ENCODE measurements at regions not wholly inside any gene's neighbourhood (a gene's known extent, or its start where the extent isn't known, plus 50 kb on each side); places are given as distances from the start of the nearest gene placed in this dataset.
A peak's percentile ranks its signal among the peaks of the same experiment; 100 is the strongest.

GRCh38 chr5:145244251-145244650 lies 590.9 kb downstream of the PRELID2 start:
- no peaks in the 10 kb centered on the region for H3K36me3 Mint-ChIP-seq

GRCh38 chr5:145243016-145243415 lies 592.1 kb downstream of the PRELID2 start:
- Mint-ChIP-seq H3K4me1 (no peaks in the 10 kb centered on the region), H3K27me3 (peaks cover 4% of the 10 kb centered on the region)

More at GRCh38 chr5:145244251-145244650, 590.9 kb downstream of the PRELID2 start:
- no peaks in the 10 kb centered on the region for H3K4me1 ChIP-seq (ENCODE audit: control insufficient read depth, insufficient read depth, low read length, poor library complexity, severe bottlenecking)
- Mint-ChIP-seq H3K4me3 (no peak overlapping the region), H3K9me3 (peaks cover 0 to 4% (median 0%) of the 10 kb centered on the region in 7 donors), H3K4me1 (no peaks in the 10 kb centered on the region), H3K27me3 (peaks cover 4% of the 10 kb centered on the region), H3K27ac (no peak overlapping the region)
- ATAC-seq (ENCODE audit: low read depth in 2 of 2) (no peak), DNase-seq (no peak)
- H3K9me3 ChIP-seq (ENCODE audit: control insufficient read depth in 2 of 2, low read length in 2 of 2), result no peaks in the 10 kb centered on the region
- H3K27me3 ChIP-seq (ENCODE audit: control insufficient read depth, insufficient read depth, low read length), result no peaks in the 10 kb centered on the region
- H3K36me3 ChIP-seq (ENCODE audit: control insufficient read depth, insufficient read depth, low read length), result no peaks in the 10 kb centered on the region
- H3K27ac ChIP-seq (ENCODE audit: insufficient read depth, low read length, poor library complexity, severe bottlenecking), result no peak overlapping the region
- no peak overlapping the region for H3K4me3 ChIP-seq (ENCODE audit: low read depth, low read length)

GRCh38 chr5:145242551-145242950 lies 592.6 kb downstream of the PRELID2 start:
- Mint-ChIP-seq H3K4me1 (no peaks in the 10 kb centered on the region), H3K4me3 (no peak overlapping the region), H3K27ac (no peak overlapping the region), H3K9me3 (peaks cover 0 to 7% (median 3%) of the 10 kb centered on the region in 7 donors), H3K36me3 (no peaks in the 10 kb centered on the region), H3K27me3 (peaks cover 4% of the 10 kb centered on the region)
- Histone ChIP-seq H3K27ac (ENCODE audit: insufficient read depth, low read length, poor library complexity, severe bottlenecking) (no peak overlapping the region), H3K4me1 (ENCODE audit: control insufficient read depth, insufficient read depth, low read length, poor library complexity, severe bottlenecking) (no peaks in the 10 kb centered on the region), H3K36me3 (ENCODE audit: control insufficient read depth, insufficient read depth, low read length) (no peaks in the 10 kb centered on the region), H3K27me3 (ENCODE audit: control insufficient read depth, insufficient read depth, low read length) (no peaks in the 10 kb centered on the region), H3K4me3 (ENCODE audit: low read depth, low read length) (no peak overlapping the region), H3K9me3 (ENCODE audit: control insufficient read depth in 2 of 2, low read length in 2 of 2) (no peaks in the 10 kb centered on the region)
- DNase-seq, result no peak
- no peak for ATAC-seq (ENCODE audit: low read depth in 2 of 2)

More at GRCh38 chr5:145243016-145243415, 592.1 kb downstream of the PRELID2 start:
- Histone ChIP-seq H3K4me3 (ENCODE audit: low read depth, low read length) (no peak overlapping the region), H3K36me3 (ENCODE audit: control insufficient read depth, insufficient read depth, low read length) (no peaks in the 10 kb centered on the region), H3K27me3 (ENCODE audit: control insufficient read depth, insufficient read depth, low read length) (no peaks in the 10 kb centered on the region), H3K4me1 (ENCODE audit: control insufficient read depth, insufficient read depth, low read length, poor library complexity, severe bottlenecking) (no peaks in the 10 kb centered on the region), H3K27ac (ENCODE audit: insufficient read depth, low read length, poor library complexity, severe bottlenecking) (no peak overlapping the region), H3K9me3 (ENCODE audit: control insufficient read depth in 2 of 2, low read length in 2 of 2) (no peaks in the 10 kb centered on the region)
- H3K9me3 Mint-ChIP-seq, result peaks cover 0 to 7% (median 2%) of the 10 kb centered on the region in 7 donors
- H3K27ac Mint-ChIP-seq, result no peak overlapping the region
- DNase-seq (no peak), ATAC-seq (ENCODE audit: low read depth in 2 of 2) (no peak)
- H3K36me3 Mint-ChIP-seq, result no peaks in the 10 kb centered on the region
- no peak overlapping the region for H3K4me3 Mint-ChIP-seq

- no peaks in the 10 kb centered on the region for H3K36me3 ChIP-seq (ENCODE audit: control insufficient read depth, insufficient read depth, low read length)
- H3K27me3 ChIP-seq (ENCODE audit: control insufficient read depth, insufficient read depth, low read length), result no peaks in the 10 kb centered on the region
- no peaks in the 10 kb centered on the region for H3K4me1 Mint-ChIP-seq
- no peaks in the 10 kb centered on the region for H3K36me3 Mint-ChIP-seq
- H3K9me3 ChIP-seq (ENCODE audit: control insufficient read depth in 2 of 2, low read length in 2 of 2), result no peaks in the 10 kb centered on the region
- no peak overlapping the region for H3K27ac ChIP-seq (ENCODE audit: insufficient read depth, low read length, poor library complexity, severe bottlenecking)
- no peak overlapping the region for H3K4me3 ChIP-seq (ENCODE audit: low read depth, low read length)
- DNase-seq (peak in 1 of 3 donors; percentile 3), ATAC-seq (ENCODE audit: low read depth in 2 of 2) (no peak)
- H3K4me3 Mint-ChIP-seq, result no peak overlapping the region
- H3K27me3 Mint-ChIP-seq, result no peaks in the 10 kb centered on the region
- H3K9me3 Mint-ChIP-seq, result peaks cover 0 to 8% (median 3%) of the 10 kb centered on the region in 7 donors
- no peak overlapping the region for H3K27ac Mint-ChIP-seq
- H3K4me1 ChIP-seq (ENCODE audit: control insufficient read depth, insufficient read depth, low read length, poor library complexity, severe bottlenecking), result no peaks in the 10 kb centered on the region
Measured at GRCh38 chr5:145237843-145238242, 597.3 kb downstream of the PRELID2 start.

- no peaks in the 10 kb centered on the region for H3K9me3 ChIP-seq (ENCODE audit: control insufficient read depth in 2 of 2, low read length in 2 of 2)
- no peaks in the 10 kb centered on the region for H3K27me3 ChIP-seq (ENCODE audit: control insufficient read depth, insufficient read depth, low read length)
- H3K27me3 Mint-ChIP-seq, result no peaks in the 10 kb centered on the region
- no peak overlapping the region for H3K27ac Mint-ChIP-seq
- no peak overlapping the region for H3K4me3 Mint-ChIP-seq
- H3K4me3 ChIP-seq (ENCODE audit: low read depth, low read length), result no peak overlapping the region
- H3K9me3 Mint-ChIP-seq, result peaks cover 0 to 11% (median 3%) of the 10 kb centered on the region in 7 donors
- no peaks in the 10 kb centered on the region for H3K36me3 ChIP-seq (ENCODE audit: control insufficient read depth, insufficient read depth, low read length)
- H3K36me3 Mint-ChIP-seq, result no peaks in the 10 kb centered on the region
- DNase-seq (no peak), ATAC-seq (ENCODE audit: low read depth in 2 of 2) (no peak)
- H3K27ac ChIP-seq (ENCODE audit: insufficient read depth, low read length, poor library complexity, severe bottlenecking), result no peak overlapping the region
- H3K4me1 ChIP-seq (ENCODE audit: control insufficient read depth, insufficient read depth, low read length, poor library complexity, severe bottlenecking), result no peaks in the 10 kb centered on the region
- H3K4me1 Mint-ChIP-seq, result no peaks in the 10 kb centered on the region
Measured at GRCh38 chr5:145236983-145237382, 598.2 kb downstream of the PRELID2 start.

- Histone ChIP-seq H3K4me1 (ENCODE audit: control insufficient read depth, insufficient read depth, low read length, poor library complexity, severe bottlenecking) (no peaks in the 10 kb centered on the region), H3K4me3 (ENCODE audit: low read depth, low read length) (no peak overlapping the region), H3K36me3 (ENCODE audit: control insufficient read depth, insufficient read depth, low read length) (no peaks in the 10 kb centered on the region), H3K27me3 (ENCODE audit: control insufficient read depth, insufficient read depth, low read length) (no peaks in the 10 kb centered on the region), H3K27ac (ENCODE audit: insufficient read depth, low read length, poor library complexity, severe bottlenecking) (no peak overlapping the region), H3K9me3 (ENCODE audit: control insufficient read depth in 2 of 2, low read length in 2 of 2) (no peaks in the 10 kb centered on the region)
- no peak overlapping the region for H3K4me3 Mint-ChIP-seq
- no peak for ATAC-seq (ENCODE audit: low read depth in 2 of 2)
- H3K9me3 Mint-ChIP-seq, result peaks cover 0 to 13% (median 4%) of the 10 kb centered on the region in 7 donors
- no peaks in the 10 kb centered on the region for H3K4me1 Mint-ChIP-seq
- no peak overlapping the region for H3K27ac Mint-ChIP-seq
- H3K27me3 Mint-ChIP-seq, result no peaks in the 10 kb centered on the region
- no peak for DNase-seq
- H3K36me3 Mint-ChIP-seq, result no peaks in the 10 kb centered on the region
Measured at GRCh38 chr5:145236127-145236526, 599.0 kb downstream of the PRELID2 start.

- H3K36me3 ChIP-seq (ENCODE audit: control insufficient read depth, insufficient read depth, low read length), result no peaks in the 10 kb centered on the region
- Mint-ChIP-seq H3K27me3 (no peaks in the 10 kb centered on the region), H3K4me1 (no peaks in the 10 kb centered on the region), H3K4me3 (no peak overlapping the region), H3K36me3 (no peaks in the 10 kb centered on the region), H3K9me3 (peaks cover 0 to 13% (median 1%) of the 10 kb centered on the region in 7 donors), H3K27ac (no peak overlapping the region)
- H3K27me3 ChIP-seq (ENCODE audit: control insufficient read depth, insufficient read depth, low read length), result no peaks in the 10 kb centered on the region
- no peaks in the 10 kb centered on the region for H3K4me1 ChIP-seq (ENCODE audit: control insufficient read depth, insufficient read depth, low read length, poor library complexity, severe bottlenecking)
- H3K27ac ChIP-seq (ENCODE audit: insufficient read depth, low read length, poor library complexity, severe bottlenecking), result no peak overlapping the region
- no peak for DNase-seq
- H3K4me3 ChIP-seq (ENCODE audit: low read depth, low read length), result no peak overlapping the region
- H3K9me3 ChIP-seq (ENCODE audit: control insufficient read depth in 2 of 2, low read length in 2 of 2), result no peaks in the 10 kb centered on the region
- ATAC-seq (ENCODE audit: low read depth in 2 of 2), result no peak
Measured at GRCh38 chr5:145233461-145233860, 601.7 kb downstream of the PRELID2 start.

GRCh38 chr5:145230781-145231180 lies 604.4 kb downstream of the PRELID2 start:
- DNase-seq (no peak), ATAC-seq (ENCODE audit: low read depth in 2 of 2) (no peak)
- Histone ChIP-seq H3K36me3 (ENCODE audit: control insufficient read depth, insufficient read depth, low read length) (no peaks in the 10 kb centered on the region), H3K27me3 (ENCODE audit: control insufficient read depth, insufficient read depth, low read length) (no peaks in the 10 kb centered on the region), H3K27ac (ENCODE audit: insufficient read depth, low read length, poor library complexity, severe bottlenecking) (no peak overlapping the region), H3K4me3 (ENCODE audit: low read depth, low read length) (no peak overlapping the region), H3K9me3 (ENCODE audit: control insufficient read depth in 2 of 2, low read length in 2 of 2) (no peaks in the 10 kb centered on the region), H3K4me1 (ENCODE audit: control insufficient read depth, insufficient read depth, low read length, poor library complexity, severe bottlenecking) (no peaks in the 10 kb centered on the region)
- H3K36me3 Mint-ChIP-seq, result no peaks in the 10 kb centered on the region
- H3K27ac Mint-ChIP-seq, result no peak overlapping the region
- no peak overlapping the region for H3K4me3 Mint-ChIP-seq
- H3K4me1 Mint-ChIP-seq, result no peaks in the 10 kb centered on the region
- peaks cover 0 to 10% (median 1%) of the 10 kb centered on the region in 7 donors for H3K9me3 Mint-ChIP-seq
- no peaks in the 10 kb centered on the region for H3K27me3 Mint-ChIP-seq
